ENCODE measurements at regions not wholly inside any gene's neighbourhood (a gene's known extent, or its start where the extent isn't known, plus 50 kb on each side); places are given as distances from the start of the nearest gene placed in this dataset.

- DNase-seq (ENCODE audit: low spot score) = no peak
- ATAC-seq = peak; percentile 68
- H3K9me3 Mint-ChIP-seq = 0 out of 2 replicates have a peak, but pooled peaks cover 3% of the 10 kb centered on the region
- H3K4me1 Mint-ChIP-seq = peaks cover 9% of the 10 kb centered on the region; the same call in 1 of the 2 replicates
- H3K4me3 Mint-ChIP-seq = no peak overlapping the region
- H3K27me3 Mint-ChIP-seq (ENCODE audit: low read depth) = no peaks in the 10 kb centered on the region
- CTCF ChIA-PET = interaction anchor here (1.3 to 2.2 kb wide), 2 partner anchors 22 to 37 kb away, joined by 3 to 6 read pairs; no protein-coding TSS in a partner anchor
- POLR2A ChIA-PET = no interaction called here
- TF ChIP-seq ATF2 (CRISPR knock-in tag; IDR thresholded peaks at IDR 0.05; ENCODE audit: borderline replicate concordance, low read depth) (no peak), TP53 (CRISPR knock-in tag; IDR thresholded peaks at IDR 0.05) (no peak), NR2C2 (CRISPR knock-in tag; IDR thresholded peaks at IDR 0.05) (no peak), MXD4 (CRISPR knock-in tag; IDR thresholded peaks at IDR 0.05; ENCODE audit: borderline replicate concordance) (no peak), ATF1 (CRISPR knock-in tag; IDR thresholded peaks at IDR 0.05) (no peak), ZNF416 (CRISPR knock-in tag; IDR thresholded peaks at IDR 0.05) (no peak), ZNF263 (CRISPR knock-in tag; IDR thresholded peaks at IDR 0.05; ENCODE audit: low read depth) (no peak), NFATC4 (CRISPR knock-in tag; IDR thresholded peaks at IDR 0.05) (no peak), MAX (CRISPR knock-in tag; IDR thresholded peaks at IDR 0.05) (no peak), ZNF423 (CRISPR knock-in tag; IDR thresholded peaks at IDR 0.05) (no peak), ZNF396 (CRISPR knock-in tag; IDR thresholded peaks at IDR 0.05; ENCODE audit: borderline replicate concordance) (no peak), NFYB (CRISPR knock-in tag; conservative IDR thresholded peaks at IDR 0.05; ENCODE audit: low read depth) (no peak), EMX1 (CRISPR knock-in tag; IDR thresholded peaks at IDR 0.05) (no peak), ETV6 (CRISPR knock-in tag; IDR thresholded peaks at IDR 0.05) (no peak), ATF3 (CRISPR knock-in tag; conservative IDR thresholded peaks at IDR 0.05) (no peak), FOXP4 (CRISPR knock-in tag; IDR thresholded peaks at IDR 0.05) (no peak), ZNF317 (CRISPR knock-in tag; IDR thresholded peaks at IDR 0.05; ENCODE audit: borderline replicate concordance, low read depth) (no peak)
- H3K27ac Mint-ChIP-seq = no peak overlapping the region
- no peaks in the 10 kb centered on the region for H3K36me3 Mint-ChIP-seq
Measured at GRCh38 chr4:183035726-183036415, 63.2 kb upstream of the WWC2 start.

GRCh38 chr4:183035256-183035655, 63.8 kb upstream of the WWC2 start:
- ChIA-PET CTCF (no interaction called here), POLR2A (no interaction called here)
- no peak for ATAC-seq
- no peaks in the 10 kb centered on the region for H3K36me3 Mint-ChIP-seq
- no peaks in the 10 kb centered on the region for H3K27me3 Mint-ChIP-seq (ENCODE audit: low read depth)
- no peak overlapping the region for H3K27ac Mint-ChIP-seq
- no peak overlapping the region for H3K4me3 Mint-ChIP-seq
- 0 out of 2 replicates have a peak, but pooled peaks cover 3% of the 10 kb centered on the region for H3K9me3 Mint-ChIP-seq
- TF ChIP-seq ATF3 (CRISPR knock-in tag; conservative IDR thresholded peaks at IDR 0.05) = no peak
- TF ChIP-seq ZNF219 (CRISPR knock-in tag; IDR thresholded peaks at IDR 0.05; ENCODE audit: borderline replicate concordance) = no peak
- no peak for TF ChIP-seq USF2 (CRISPR knock-in tag; IDR thresholded peaks at IDR 0.05)
- TF ChIP-seq FOXP1 (CRISPR knock-in tag; IDR thresholded peaks at IDR 0.05; ENCODE audit: borderline replicate concordance) = no peak
- no peak for TF ChIP-seq ZBTB43 (CRISPR knock-in tag; IDR thresholded peaks at IDR 0.05)
- TF ChIP-seq SOX15 (CRISPR knock-in tag; IDR thresholded peaks at IDR 0.05) = no peak
- TF ChIP-seq NFATC4 (CRISPR knock-in tag; IDR thresholded peaks at IDR 0.05) = no peak
- TF ChIP-seq OVOL2 (CRISPR knock-in tag; IDR thresholded peaks at IDR 0.05; ENCODE audit: borderline replicate concordance) = no peak
- no peak for TF ChIP-seq ZNF396 (CRISPR knock-in tag; IDR thresholded peaks at IDR 0.05; ENCODE audit: borderline replicate concordance)
- no peak for TF ChIP-seq ZNF263 (CRISPR knock-in tag; IDR thresholded peaks at IDR 0.05; ENCODE audit: low read depth)
- TF ChIP-seq GRHL2 (CRISPR knock-in tag; IDR thresholded peaks at IDR 0.05; ENCODE audit: insufficient replicate concordance, severe bottlenecking) = no peak
- no peak for TF ChIP-seq PRDM15 (CRISPR knock-in tag; IDR thresholded peaks at IDR 0.05)
- H3K4me1 Mint-ChIP-seq = peaks cover 9% of the 10 kb centered on the region; the same call in 1 of the 2 replicates
- DNase-seq (ENCODE audit: low spot score) = no peak

All from WTC11 (cell line).